Heart right ventricle (tissue), 16 donors: ENCODE measurements at regions not wholly inside any gene's neighbourhood (a gene's known extent, or its start where the extent isn't known, plus 50 kb on each side); places are given as distances from the start of the nearest gene placed in this dataset.

ENCODE experiments used
- ATAC-seq, 8 donors: fragments of 200-7000 bp; cut with Tn5 transposase; one replicate each; pipeline ENCODE4 v1.9.1; 2020; ENCODE audit warnings: mild to moderate bottlenecking in 8 of 8, moderate library complexity in 8 of 8, moderate number of reproducible peaks in 1 of 8
- DNase-seq, 2 donors: peaks; one replicate each; pipeline ENCODE4 v3.0.0-alpha.2; 2020
- H3K27ac ChIP-seq, 10 donors: fragments of 200-600 bp; sonication (generic) in 2 of 10; one replicate each; pipeline versions ENCODE4 v1.5.0 to v1.8.0; 2020 to 2022; ENCODE audit warnings: mild to moderate bottlenecking in 3 of 10
- H3K27me3 ChIP-seq, 7 donors: fragments of 200-600 bp; one replicate each; pipeline ENCODE4 v1.8.0; 2021 to 2022; ENCODE audit warnings: mild to moderate bottlenecking in 2 of 7
- H3K36me3 ChIP-seq, 9 donors: fragments of 200-600 bp; sonication (generic) in 1 of 9; one replicate each; pipeline versions ENCODE4 v1.5.0 to v1.8.0; 2020 to 2022; ENCODE audit warnings: mild to moderate bottlenecking in 2 of 9
- H3K4me1 ChIP-seq, 9 donors: fragments of 200-600 bp; sonication (generic) in 1 of 9; one replicate each; pipeline versions ENCODE4 v1.5.0 to v1.8.0; 2020 to 2022; ENCODE audit warnings: mild to moderate bottlenecking in 4 of 9
- H3K4me3 ChIP-seq, 10 donors: fragments of 200-600 bp; sonication (generic) in 2 of 10; one replicate each; pipeline versions ENCODE4 v1.5.0 to v1.8.0; 2020 to 2022; ENCODE audit warnings: mild to moderate bottlenecking in 7 of 10, moderate library complexity in 2 of 10
- H3K9me3 ChIP-seq, 11 donors: fragments of 200-600 bp in 10 of 11; sonication (generic) in 2 of 11; one replicate each; pipeline versions ENCODE4 v1.5.0 to v1.8.0; 2013 to 2022; ENCODE audit warnings: mild to moderate bottlenecking in 2 of 11, control low read depth in 1 of 11, moderate library complexity in 1 of 11
- WGBS, 2 donors: extraction: QIAGEN DNeasy Blood & Tissue Kit; methylation state at CpG; one replicate each; pipeline ENCODE4 v1.1.7; 2013; ENCODE audit warnings: inconsistent platforms in 1 of 2; 5-methylcytosine and 5-hydroxymethylcytosine counted together
- intact Hi-C, 10 donors: fragments of 100-400 bp; cut with DNase I; formaldehyde crosslinking; loops; one replicate each; pipeline versions ENCODE4 v1.11.1 to v1.14.2; 2022
- TF ChIP-seq, protein P1 (sequence below), 9 donors: fragments of 200-600 bp; sonication (generic) in 2 of 9; IDR thresholded peaks; one replicate each; pipeline versions ENCODE4 v1.5.0 to v1.8.0; 2021 to 2022; ENCODE audit warnings: antibody characterized with exemption in 9 of 9, mild to moderate bottlenecking in 5 of 9, moderate library complexity in 1 of 9
- donor health status: Arrhythmogenic right ventricular cardiomyopathy.
- donor health status: ischemic (EF 13 %, LVEDD 7.1; RV severe dilation, severe dysfunction).
- donor health status: healthy with polysubstance abuse.
- donor health status: DM: no; HTN: yes; CAD: no.
- donor health status: DM: no; HTN: no; CAD: no.
- donor health status: ischemic (EF 25% LVEDD 6.9; RV normal size, moderate dysfunction).
- donor health status: ischemic (EF 25% LVEDD 5.7; RV mildly dilated, moderate dysfunction).
- donor health status: healthy.
- donor health status: DM: yes; HTN: yes; CAD: no.
- donor health status: Ischemic cardiomyopathy.
- donor health status: ischemic (EF 35%, LVEDD 5.7; RV mildly dilated, moderate dysfunction).
- donor health status: nonischemic (EF 11% LVEDD 7.7; RV severe dilation, severe dysfunction).
- donor health status: DM: yes; HTN: yes; CAD: no.
- donor health status: PGD.
- donor health status: ischemic (EF 29% LVEDD 5.4; RV normal size, mild dysfunction).
- donor health status: nonischemic (EF 23%, LVEDD 6.1; RV moderate dilation, normal function).

DNA sequence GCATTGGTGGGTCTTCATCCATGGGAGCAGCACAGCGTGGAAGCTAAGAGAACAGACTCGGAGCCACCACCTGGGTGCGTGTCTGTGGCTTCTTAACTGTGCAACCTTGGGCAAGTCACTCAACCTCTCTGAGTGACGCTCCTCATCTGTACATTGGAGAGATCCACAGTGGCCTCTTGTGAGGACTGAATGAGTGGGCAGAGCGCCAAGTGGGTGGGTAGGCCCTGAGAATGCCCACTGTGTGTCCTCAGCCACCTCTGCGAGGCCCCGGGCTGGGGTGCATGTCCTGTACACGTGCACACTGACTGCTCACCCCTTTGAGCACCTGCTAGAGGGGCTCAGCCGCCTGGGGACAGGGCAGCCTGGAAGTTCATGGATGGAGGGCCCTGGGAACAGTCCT lies 99.6 kb upstream of the PRR23E start:
- Histone ChIP-seq H3K27me3 (peaks cover 0 to 18% (median 0%) of the 10 kb centered on the region in 7 donors), H3K9me3 (peaks cover 0 to 9% (median 0%) of the 10 kb centered on the region in 11 donors), H3K36me3 (no peaks in the 10 kb centered on the region), H3K4me1 (peaks cover 0 to 11% (median 0%) of the 10 kb centered on the region in 9 donors), H3K4me3 (no peak overlapping the region), H3K27ac (no peak overlapping the region)
- intact Hi-C loops = no loop called here
- TF ChIP-seq, protein P1, sequence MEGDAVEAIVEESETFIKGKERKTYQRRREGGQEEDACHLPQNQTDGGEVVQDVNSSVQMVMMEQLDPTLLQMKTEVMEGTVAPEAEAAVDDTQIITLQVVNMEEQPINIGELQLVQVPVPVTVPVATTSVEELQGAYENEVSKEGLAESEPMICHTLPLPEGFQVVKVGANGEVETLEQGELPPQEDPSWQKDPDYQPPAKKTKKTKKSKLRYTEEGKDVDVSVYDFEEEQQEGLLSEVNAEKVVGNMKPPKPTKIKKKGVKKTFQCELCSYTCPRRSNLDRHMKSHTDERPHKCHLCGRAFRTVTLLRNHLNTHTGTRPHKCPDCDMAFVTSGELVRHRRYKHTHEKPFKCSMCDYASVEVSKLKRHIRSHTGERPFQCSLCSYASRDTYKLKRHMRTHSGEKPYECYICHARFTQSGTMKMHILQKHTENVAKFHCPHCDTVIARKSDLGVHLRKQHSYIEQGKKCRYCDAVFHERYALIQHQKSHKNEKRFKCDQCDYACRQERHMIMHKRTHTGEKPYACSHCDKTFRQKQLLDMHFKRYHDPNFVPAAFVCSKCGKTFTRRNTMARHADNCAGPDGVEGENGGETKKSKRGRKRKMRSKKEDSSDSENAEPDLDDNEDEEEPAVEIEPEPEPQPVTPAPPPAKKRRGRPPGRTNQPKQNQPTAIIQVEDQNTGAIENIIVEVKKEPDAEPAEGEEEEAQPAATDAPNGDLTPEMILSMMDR (IDR thresholded peaks at IDR 0.05) = no peak
- ATAC-seq (no peak), DNase-seq (no peak)
- WGBS, 2 donors = 83% methylated on average over 9 of the region's 9 CpGs

DNA sequence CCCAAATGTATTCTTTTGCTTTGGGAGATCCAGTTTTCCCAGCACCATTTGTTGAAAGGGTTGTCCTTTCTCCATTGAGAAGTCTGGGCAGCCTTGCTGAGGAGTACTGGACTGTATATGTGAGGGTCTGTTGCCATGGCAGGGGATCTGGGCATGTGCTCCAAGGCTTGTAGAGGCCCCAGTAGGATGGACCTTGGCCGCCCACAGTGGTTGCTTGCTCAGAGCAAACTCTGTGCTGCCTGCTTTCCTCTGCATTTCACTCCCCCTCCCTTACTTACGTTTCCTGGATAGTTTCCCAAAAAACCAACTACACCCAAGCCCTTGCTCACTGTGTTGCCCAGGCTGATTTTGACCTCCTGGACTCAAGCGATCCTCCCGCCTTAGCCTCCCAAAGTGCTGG lies 97.2 kb upstream of the PRR23E start:
- Histone ChIP-seq H3K36me3 (no peaks in the 10 kb centered on the region), H3K27me3 (peaks cover 0 to 6% (median 0%) of the 10 kb centered on the region in 7 donors), H3K9me3 (peaks cover 0 to 9% (median 0%) of the 10 kb centered on the region in 11 donors), H3K27ac (no peak overlapping the region), H3K4me1 (peaks cover 0 to under 1% (median 0%) of the 10 kb centered on the region in 9 donors), H3K4me3 (no peak overlapping the region)
- 71 to 77% methylated on average over 4 of the region's 4 CpGs for WGBS, 2 donors
- intact Hi-C loops = no loop called here
- ATAC-seq (no peak), DNase-seq (no peak)
- TF ChIP-seq, protein P1 (IDR thresholded peaks at IDR 0.05) = no peak

DNA sequence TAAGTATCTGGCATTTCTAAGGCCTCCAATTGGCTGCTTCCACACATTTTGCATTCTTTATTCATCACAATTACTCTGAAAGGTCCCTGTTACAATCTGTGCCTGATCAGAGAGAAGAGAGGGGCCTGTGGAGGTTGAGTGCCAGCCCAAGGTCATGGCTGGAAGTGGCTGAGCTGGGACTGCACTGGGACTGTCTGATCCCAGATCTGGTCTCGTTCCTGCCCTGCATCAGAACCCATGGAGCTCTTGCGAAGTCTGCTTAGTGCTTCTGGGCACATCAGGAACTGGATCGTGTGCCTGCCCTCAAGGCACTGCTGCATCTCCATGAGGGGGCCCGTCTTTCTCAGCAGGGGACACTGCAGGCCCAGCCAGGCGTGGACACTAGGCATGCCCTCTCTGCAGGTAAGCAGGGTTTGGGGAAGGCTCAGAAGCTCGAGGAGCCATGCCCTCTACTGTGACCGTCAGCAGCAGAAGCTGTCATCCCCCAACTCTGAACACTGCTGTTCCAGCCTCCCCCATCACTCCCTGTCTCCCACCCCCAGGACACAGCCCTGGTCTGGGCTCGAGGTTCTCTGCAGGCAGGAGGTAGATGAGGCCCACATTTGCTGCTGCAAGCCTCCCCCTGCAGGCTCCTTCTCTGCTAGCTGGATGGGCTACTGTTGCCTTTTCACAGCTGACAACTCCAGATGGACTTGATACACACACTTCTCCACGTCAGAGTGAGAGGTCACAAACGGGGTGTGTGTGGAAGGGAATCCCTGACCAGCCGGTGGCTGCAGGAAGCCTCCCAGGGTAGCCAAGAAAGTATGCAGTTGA lies 96.5 kb upstream of the PRR23E start:
- Histone ChIP-seq H3K4me3 (no peak overlapping the region), H3K9me3 (peaks cover 0 to 9% (median 0%) of the 10 kb centered on the region in 11 donors), H3K36me3 (no peaks in the 10 kb centered on the region), H3K27me3 (peaks cover 0 to 10% (median 0%) of the 10 kb centered on the region in 7 donors), H3K4me1 (no peaks in the 10 kb centered on the region), H3K27ac (no peak overlapping the region)
- 55 to 57% methylated on average over 11 of the region's 11 CpGs for WGBS, 2 donors
- no peak for ATAC-seq
- intact Hi-C loops = no loop called here
- DNase-seq = no peak
- TF ChIP-seq, protein P1 (IDR thresholded peaks at IDR 0.05) = no peak

DNA sequence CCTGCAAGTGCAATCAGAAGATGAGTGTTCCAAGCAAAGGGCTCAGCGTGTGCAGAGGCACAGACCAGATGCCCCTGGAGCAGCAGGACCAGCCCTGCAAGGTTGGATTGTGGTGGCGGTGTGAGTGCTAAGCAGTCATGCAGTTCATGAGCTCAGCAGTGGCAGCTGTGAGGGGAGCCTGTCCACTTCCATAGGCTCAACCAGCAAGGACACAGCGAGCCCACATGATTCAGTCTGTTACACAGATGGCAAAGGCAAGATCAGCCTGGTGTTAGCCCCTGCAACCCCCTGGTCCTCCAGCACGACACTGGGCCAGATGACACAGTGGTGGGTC lies 95.9 kb upstream of the PRR23E start:
- Histone ChIP-seq H3K4me1 (no peaks in the 10 kb centered on the region), H3K4me3 (no peak overlapping the region), H3K27me3 (peaks cover 0 to 5% (median 0%) of the 10 kb centered on the region in 7 donors), H3K9me3 (peaks cover 0 to 9% (median 0%) of the 10 kb centered on the region in 11 donors), H3K36me3 (no peaks in the 10 kb centered on the region), H3K27ac (no peak overlapping the region)
- TF ChIP-seq, protein P1 (IDR thresholded peaks at IDR 0.05) = no peak
- ATAC-seq (no peak), DNase-seq (no peak)
- 76 to 77% methylated on average over 4 of the region's 4 CpGs for WGBS, 2 donors
- intact Hi-C loops = no loop called here
